ENCODE measurements at regions not wholly inside any gene's neighbourhood (a gene's known extent, or its start where the extent isn't known, plus 50 kb on each side); places are given as distances from the start of the nearest gene placed in this dataset.

GRCh38 chr4:45518832-45519231 is 605.0 kb downstream of the GABRG1 start (continued):
- TF ChIP-seq NRF1 (conservative IDR thresholded peaks at IDR 0.05; ENCODE audit: low read depth, low read length): no peak

- FAIRE-seq: no peak
- intact Hi-C loops (cut with micrococcal nuclease; ENCODE audit: unreplicated experiment): no loop called here
- in situ Hi-C loops (cut with MboI): no loop called here
- no peak overlapping the region for H2AFZ ChIP-seq (ENCODE audit: control insufficient read depth, low read depth, low read length)
- H3K9ac ChIP-seq (ENCODE audit: control insufficient read depth, insufficient read depth, low read length): no peak overlapping the region
- no peak overlapping the region for H3K4me2 ChIP-seq (ENCODE audit: control insufficient read depth, insufficient read depth)
- no TSS peak for BruUV-seq (replicated peaks)
- no peak for DNase-seq (ENCODE audit: low read depth, low spot score)
- TF ChIP-seq STAT3 (IDR thresholded peaks at IDR 0.05; ENCODE audit: low read depth, low read length) (no peak), IRF3 (IDR thresholded peaks at IDR 0.05) (no peak), MYC (IDR thresholded peaks at IDR 0.05; ENCODE audit: insufficient read depth, insufficient read length, insufficient replicate concordance, low read length, severe bottlenecking) (no peak), POLR2AphosphoS5 (IDR thresholded peaks at IDR 0.05; ENCODE audit: low read length) (no peak), POLR2A (IDR thresholded peaks at IDR 0.05; ENCODE audit: low read depth, low read length) (no peak), STAT1 (conservative IDR thresholded peaks at IDR 0.05) (no peak), BRCA1 (IDR thresholded peaks at IDR 0.05; ENCODE audit: low read depth, low read length) (no peak), ZBTB11 (CRISPR knock-in tag; IDR thresholded peaks at IDR 0.05) (no peak), CTCF (IDR thresholded peaks at IDR 0.05 in 2 of 3, conservative IDR thresholded peaks at IDR 0.05 in 1 of 3; ENCODE audit: control insufficient read depth in 2 of 3, extremely low read depth in 1 of 3, insufficient read depth in 1 of 3, low read depth in 3 of 3, low read length in 3 of 3) (no peak)
- no peaks in the 10 kb centered on the region for H4K20me1 ChIP-seq (ENCODE audit: control insufficient read depth, insufficient read depth)
- RAD21 ChIA-PET (ENCODE audit: unreplicated experiment): no interaction called here
- POLR2A ChIA-PET: no interaction called here
- no peak overlapping the region for H3K27ac ChIP-seq (ENCODE audit: control insufficient read depth, insufficient read depth)
- H3K9me3 ChIP-seq (replicated peaks; ENCODE audit: control insufficient read depth, insufficient read depth, low read length): no peaks in the 10 kb centered on the region
- SMC1A ChIA-PET (ENCODE audit: uncharacterized antibody, unreplicated experiment): no interaction called here
- no peak overlapping the region for H3K4me3 ChIP-seq
- CTCF ChIA-PET: no interaction called here
- no peaks in the 10 kb centered on the region for H3K79me2 ChIP-seq (ENCODE audit: control insufficient read depth, insufficient read depth, low read length)
- H3K27me3 ChIP-seq (replicated peaks in 1 of 2; ENCODE audit: control insufficient read depth in 2 of 2, insufficient read depth in 2 of 2, low read length in 1 of 2): no peaks in the 10 kb centered on the region
- WGBS (ENCODE audit: insufficient coverage, insufficient replicate concordance, low lambda C conversion rate, missing lambda C conversion rate): 0% methylated on average over 2 of the region's 2 CpGs
- ATAC-seq: no peak
- no peaks in the 10 kb centered on the region for H3K36me3 ChIP-seq (ENCODE audit: control insufficient read depth in 2 of 2, insufficient read depth in 2 of 2, low read length in 1 of 2)
- no peaks in the 10 kb centered on the region for H3K4me1 ChIP-seq (ENCODE audit: control insufficient read depth, insufficient read depth, low read length)
Observed at GRCh38 chr4:45502471-45502870, 621.4 kb downstream of the GABRG1 start.

Data from GM12878 (cell line).